ENCODE measurements at regions not wholly inside any gene's neighbourhood (a gene's known extent, or its start where the extent isn't known, plus 50 kb on each side); places are given as distances from the start of the nearest gene placed in this dataset.

DNA sequence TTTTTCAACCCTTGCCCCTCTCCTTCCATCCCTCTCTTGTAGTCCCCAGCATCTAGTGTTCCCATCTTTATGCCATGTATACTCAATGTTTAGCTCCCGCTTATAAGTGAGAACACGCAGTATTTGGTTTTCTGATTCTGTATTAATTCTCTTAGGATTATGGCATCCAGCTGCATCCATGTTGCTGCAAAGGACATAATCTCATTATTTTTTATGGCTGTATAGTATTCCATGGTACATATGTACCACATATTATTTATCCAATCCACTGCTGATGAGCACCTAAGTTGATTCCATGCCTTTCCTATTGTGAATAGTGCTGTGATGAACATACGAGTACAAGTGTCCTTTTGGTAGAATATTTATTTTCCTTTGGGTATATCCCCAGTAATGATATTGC lies 66.8 kb downstream of the UNC5CL start:
- TF ChIP-seq, protein P1, sequence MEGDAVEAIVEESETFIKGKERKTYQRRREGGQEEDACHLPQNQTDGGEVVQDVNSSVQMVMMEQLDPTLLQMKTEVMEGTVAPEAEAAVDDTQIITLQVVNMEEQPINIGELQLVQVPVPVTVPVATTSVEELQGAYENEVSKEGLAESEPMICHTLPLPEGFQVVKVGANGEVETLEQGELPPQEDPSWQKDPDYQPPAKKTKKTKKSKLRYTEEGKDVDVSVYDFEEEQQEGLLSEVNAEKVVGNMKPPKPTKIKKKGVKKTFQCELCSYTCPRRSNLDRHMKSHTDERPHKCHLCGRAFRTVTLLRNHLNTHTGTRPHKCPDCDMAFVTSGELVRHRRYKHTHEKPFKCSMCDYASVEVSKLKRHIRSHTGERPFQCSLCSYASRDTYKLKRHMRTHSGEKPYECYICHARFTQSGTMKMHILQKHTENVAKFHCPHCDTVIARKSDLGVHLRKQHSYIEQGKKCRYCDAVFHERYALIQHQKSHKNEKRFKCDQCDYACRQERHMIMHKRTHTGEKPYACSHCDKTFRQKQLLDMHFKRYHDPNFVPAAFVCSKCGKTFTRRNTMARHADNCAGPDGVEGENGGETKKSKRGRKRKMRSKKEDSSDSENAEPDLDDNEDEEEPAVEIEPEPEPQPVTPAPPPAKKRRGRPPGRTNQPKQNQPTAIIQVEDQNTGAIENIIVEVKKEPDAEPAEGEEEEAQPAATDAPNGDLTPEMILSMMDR (IDR thresholded peaks at IDR 0.05; ENCODE audit: low read depth, low read length, poor library complexity, severe bottlenecking), result no peak
- no peak for TF ChIP-seq EZH2phosphoT487 (IDR thresholded peaks at IDR 0.05; ENCODE audit: borderline replicate concordance, low read length)

Data from DOHH2 (cell line).